Progenitor cell of endocrine pancreas (in vitro differentiated cells): ENCODE measurements at regions not wholly inside any gene's neighbourhood (a gene's known extent, or its start where the extent isn't known, plus 50 kb on each side); places are given as distances from the start of the nearest gene placed in this dataset.
"Not testable (repeated sequence)": the region's sequence is repeated elsewhere in the genome, so short reads cannot be mapped to it uniquely, and the experiment has no call there.

ENCODE experiments used
- DNase-seq: peaks from one replicate; pipeline ENCODE4 v3.0.0; 2021; ENCODE audit warnings: low spot score; ENCODE audit not compliant: unreplicated experiment
- H3K27ac Mint-ChIP-seq: 2 replicates; pipeline ENCODE4 v1.8.0; 2021; ENCODE audit warnings: mild to moderate bottlenecking, moderate library complexity, mixed read lengths
- H3K27me3 Mint-ChIP-seq: 2 replicates; pipeline ENCODE4 v1.8.0; 2021; ENCODE audit warnings: mixed read lengths
- H3K36me3 Mint-ChIP-seq: 2 replicates; pipeline ENCODE4 v1.8.0; 2022; ENCODE audit warnings: mixed read lengths; ENCODE audit not compliant: insufficient read depth
- H3K4me1 Mint-ChIP-seq: 2 replicates; pipeline ENCODE4 v1.8.0; 2021; ENCODE audit warnings: low read depth, mixed read lengths
- H3K4me3 Mint-ChIP-seq: 2 replicates; pipeline ENCODE4 v1.8.0; 2021; ENCODE audit warnings: low read depth, mild to moderate bottlenecking, moderate library complexity, mixed read lengths
- H3K9me3 Mint-ChIP-seq: 2 replicates; pipeline ENCODE4 v1.8.0; 2021; ENCODE audit warnings: low read depth, mixed read lengths
- TF ChIP-seq, protein P1 (sequence below): fragments of 200-600 bp; sonication (generic); IDR thresholded peaks from one replicate; pipeline ENCODE4 v1.5.0; 2021; ENCODE audit warnings: antibody characterized with exemption, mild to moderate bottlenecking; ENCODE audit not compliant: unreplicated experiment

DNA sequence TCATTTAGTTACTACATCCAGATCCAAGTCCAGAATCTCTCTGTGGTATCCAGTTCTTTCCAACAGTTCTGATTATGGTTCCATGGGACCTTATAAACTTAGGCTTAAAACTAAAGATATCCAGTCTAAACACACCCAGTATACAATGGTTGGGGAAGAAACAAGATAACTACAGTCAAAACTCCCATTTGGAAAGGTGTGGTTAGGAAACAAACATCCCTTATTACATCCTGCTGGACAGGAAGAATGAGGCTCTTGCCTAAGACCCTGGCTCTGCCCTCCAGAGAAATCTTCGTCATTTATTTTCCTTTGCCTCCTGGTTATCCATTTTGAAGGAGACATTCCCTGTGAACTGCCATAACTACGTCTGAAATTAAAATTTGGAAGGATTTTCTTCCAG, 64.6 kb upstream of the EPB41L4A start:
- TF ChIP-seq, protein P1, sequence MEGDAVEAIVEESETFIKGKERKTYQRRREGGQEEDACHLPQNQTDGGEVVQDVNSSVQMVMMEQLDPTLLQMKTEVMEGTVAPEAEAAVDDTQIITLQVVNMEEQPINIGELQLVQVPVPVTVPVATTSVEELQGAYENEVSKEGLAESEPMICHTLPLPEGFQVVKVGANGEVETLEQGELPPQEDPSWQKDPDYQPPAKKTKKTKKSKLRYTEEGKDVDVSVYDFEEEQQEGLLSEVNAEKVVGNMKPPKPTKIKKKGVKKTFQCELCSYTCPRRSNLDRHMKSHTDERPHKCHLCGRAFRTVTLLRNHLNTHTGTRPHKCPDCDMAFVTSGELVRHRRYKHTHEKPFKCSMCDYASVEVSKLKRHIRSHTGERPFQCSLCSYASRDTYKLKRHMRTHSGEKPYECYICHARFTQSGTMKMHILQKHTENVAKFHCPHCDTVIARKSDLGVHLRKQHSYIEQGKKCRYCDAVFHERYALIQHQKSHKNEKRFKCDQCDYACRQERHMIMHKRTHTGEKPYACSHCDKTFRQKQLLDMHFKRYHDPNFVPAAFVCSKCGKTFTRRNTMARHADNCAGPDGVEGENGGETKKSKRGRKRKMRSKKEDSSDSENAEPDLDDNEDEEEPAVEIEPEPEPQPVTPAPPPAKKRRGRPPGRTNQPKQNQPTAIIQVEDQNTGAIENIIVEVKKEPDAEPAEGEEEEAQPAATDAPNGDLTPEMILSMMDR: no peak
- H3K9me3 Mint-ChIP-seq: peaks cover 12% of the 10 kb centered on the region
- no peak for DNase-seq
- H3K4me3 Mint-ChIP-seq: no peak overlapping the region
- peaks cover 6% of the 10 kb centered on the region for H3K27me3 Mint-ChIP-seq
- H3K36me3 Mint-ChIP-seq: no peaks in the 10 kb centered on the region
- no peaks in the 10 kb centered on the region for H3K4me1 Mint-ChIP-seq
- H3K27ac Mint-ChIP-seq: no peak overlapping the region

DNA sequence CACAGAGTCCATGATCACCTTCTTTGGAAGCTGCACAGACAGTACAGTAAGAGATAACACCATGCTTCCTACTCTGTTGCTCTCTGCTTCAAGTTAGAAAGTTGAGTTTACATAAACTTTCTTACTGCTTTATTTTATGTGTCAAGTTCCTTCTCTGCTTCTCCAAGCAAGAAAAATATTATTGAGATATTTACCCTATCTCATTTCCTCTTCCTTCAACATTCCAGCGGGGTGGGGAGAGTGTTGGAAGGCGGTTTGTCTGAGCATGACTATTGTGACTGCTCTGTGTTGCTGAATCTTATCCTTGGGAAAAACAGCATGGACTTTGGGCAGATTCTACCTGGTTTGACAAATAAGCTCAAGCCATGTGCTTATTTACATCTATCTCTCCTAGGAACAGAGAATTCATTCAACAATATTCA, 66.9 kb upstream of the EPB41L4A start:
- H3K4me3 Mint-ChIP-seq: no peak overlapping the region
- no peak overlapping the region for H3K27ac Mint-ChIP-seq
- H3K36me3 Mint-ChIP-seq: no peaks in the 10 kb centered on the region
- no peaks in the 10 kb centered on the region for H3K4me1 Mint-ChIP-seq
- no peak for DNase-seq
- peaks cover 12% of the 10 kb centered on the region for H3K9me3 Mint-ChIP-seq
- H3K27me3 Mint-ChIP-seq: no peaks in the 10 kb centered on the region
- TF ChIP-seq, protein P1: no peak

DNA sequence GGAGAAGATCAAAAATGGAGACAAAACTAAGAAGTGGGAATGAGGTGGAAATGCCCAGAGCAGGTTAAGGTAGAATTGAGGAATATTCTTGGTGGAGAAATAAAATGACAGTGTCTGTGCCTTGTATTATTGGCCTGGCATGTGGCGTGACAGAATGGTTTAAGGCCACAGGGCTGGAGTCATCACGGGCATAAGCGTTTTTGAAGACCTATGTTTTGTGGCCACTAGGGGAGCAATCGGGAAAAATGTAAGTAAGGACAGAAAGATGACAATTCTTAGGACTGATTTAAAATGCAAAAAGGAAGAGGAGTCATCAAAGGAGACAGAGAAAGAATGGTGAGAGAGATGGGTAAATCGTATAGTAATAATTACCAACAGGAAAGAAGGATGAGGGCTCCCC, 72.2 kb upstream of the EPB41L4A start:
- no peak overlapping the region for H3K27ac Mint-ChIP-seq
- no peaks in the 10 kb centered on the region for H3K4me1 Mint-ChIP-seq
- H3K27me3 Mint-ChIP-seq: no peaks in the 10 kb centered on the region
- DNase-seq: no peak
- H3K36me3 Mint-ChIP-seq: no peaks in the 10 kb centered on the region
- peaks cover 5% of the 10 kb centered on the region for H3K9me3 Mint-ChIP-seq
- TF ChIP-seq, protein P1: peak; percentile 53
- no peak overlapping the region for H3K4me3 Mint-ChIP-seq

DNA sequence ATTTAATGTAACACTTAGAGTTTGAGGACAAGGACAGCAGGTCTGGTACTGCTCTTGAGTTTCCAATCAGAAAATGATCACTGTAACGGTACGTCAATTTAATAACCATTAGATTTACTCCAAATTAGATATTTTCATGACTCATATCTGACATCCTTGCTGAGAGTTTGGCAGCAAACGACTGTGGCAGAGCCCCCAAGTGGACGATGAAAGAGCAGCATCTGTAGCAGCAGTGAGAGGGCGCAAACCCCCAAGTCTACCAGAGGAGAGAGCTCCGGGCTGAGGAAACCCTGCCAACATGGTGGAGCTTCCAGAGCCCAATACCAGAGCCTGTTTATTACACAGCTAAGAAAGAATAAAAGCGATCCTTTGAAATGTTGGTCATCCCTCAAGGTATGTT, 73.2 kb upstream of the EPB41L4A start:
- H3K36me3 Mint-ChIP-seq: no peaks in the 10 kb centered on the region
- H3K27ac Mint-ChIP-seq: peak overlapping the region; percentile 68
- peaks cover 5% of the 10 kb centered on the region for H3K9me3 Mint-ChIP-seq
- TF ChIP-seq, protein P1: peak; percentile 61
- no peaks in the 10 kb centered on the region for H3K4me1 Mint-ChIP-seq
- H3K4me3 Mint-ChIP-seq: no peak overlapping the region
- H3K27me3 Mint-ChIP-seq: no peaks in the 10 kb centered on the region
- no peak for DNase-seq

DNA sequence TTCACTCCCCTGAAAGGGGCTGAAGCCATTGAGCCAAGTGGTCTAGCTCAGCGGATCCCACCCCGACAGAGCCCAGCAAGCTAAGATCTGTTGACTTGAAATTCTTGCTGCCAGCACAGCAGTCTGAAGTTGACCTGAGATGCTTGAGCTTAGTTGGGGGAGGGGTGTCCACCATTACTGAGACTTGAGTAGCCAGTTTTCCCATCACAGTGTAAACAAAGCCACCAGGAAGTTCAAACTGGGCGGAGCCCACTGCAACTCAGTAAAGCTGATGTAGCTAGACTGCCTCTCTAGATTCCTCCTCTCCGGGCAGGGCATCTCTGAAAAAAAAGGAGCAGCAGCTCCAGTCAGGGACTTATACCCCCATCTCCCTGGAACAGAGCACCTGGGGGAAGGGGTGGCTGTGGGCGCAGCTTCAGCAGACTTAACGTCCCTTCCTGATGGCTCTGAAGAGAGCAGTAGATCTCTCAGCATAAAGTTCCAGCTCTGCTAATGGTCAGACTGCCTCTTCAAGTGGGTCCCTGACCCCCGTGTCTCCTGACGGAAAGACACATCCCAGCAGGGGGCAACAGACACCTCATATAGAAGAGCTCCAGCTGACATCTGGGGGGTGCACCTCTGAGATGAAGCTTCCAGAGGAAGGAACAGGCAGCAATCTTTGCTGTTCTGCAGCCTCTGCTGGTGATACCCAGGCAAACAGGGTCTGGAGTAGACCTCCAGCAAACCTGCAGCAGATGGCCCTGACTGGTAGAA, 84.8 kb upstream of the EPB41L4A start:
- Mint-ChIP-seq H3K27ac (peak overlapping the region; percentile 17), H3K9me3 (peaks cover 26% of the 10 kb centered on the region)
- H3K4me1 Mint-ChIP-seq, DNase-seq, H3K4me3 Mint-ChIP-seq, H3K36me3 Mint-ChIP-seq, H3K27me3 Mint-ChIP-seq: not testable (repeated sequence)

DNA sequence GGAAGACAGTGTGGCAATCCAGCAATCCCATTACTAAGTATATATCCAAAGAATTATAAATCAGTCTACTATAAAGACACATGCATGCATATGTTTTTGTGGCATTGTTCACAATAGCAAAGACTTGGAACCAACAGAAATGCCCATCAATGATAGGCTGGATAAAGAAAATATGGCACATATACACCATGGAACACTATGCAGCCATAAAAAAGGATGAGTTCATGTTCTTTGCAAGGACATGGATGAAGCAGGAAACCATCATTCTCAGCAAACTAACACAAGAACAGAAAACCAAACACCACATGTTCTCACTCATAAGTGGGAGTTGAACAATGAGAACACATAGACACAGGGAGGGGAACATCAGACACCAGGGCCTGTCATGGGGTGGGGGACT, 90.0 kb upstream of the EPB41L4A start:
- not testable (repeated sequence) for H3K4me1 Mint-ChIP-seq, H3K4me3 Mint-ChIP-seq, H3K36me3 Mint-ChIP-seq, DNase-seq, H3K27me3 Mint-ChIP-seq, H3K27ac Mint-ChIP-seq
- H3K9me3 Mint-ChIP-seq: peaks cover 36% of the 10 kb centered on the region
